SK-N-SH (cell line): ENCODE measurements at regions not wholly inside any gene's neighbourhood (a gene's known extent, or its start where the extent isn't known, plus 50 kb on each side); places are given as distances from the start of the nearest gene placed in this dataset.

ENCODE experiments used
- CTCF ChIA-PET: fragments of 300-600, 350-600 bp; formaldehyde crosslinking; extraction: SDS; loops from one replicate; lab custom pipeline; 2021; lab: Yijun Ruan, JAX
- POLR2A ChIA-PET: fragments of 350-600 bp; sonication (Branson Sonifier 250); formaldehyde crosslinking; extraction: SDS; loops from one replicate; lab custom pipeline; 2020; ENCODE audit warnings: antibody characterized with exemption, inconsistent platforms; lab: Yijun Ruan, JAX
- DNase-seq: peaks from one replicate; pipeline ENCODE4 v3.0.0; 2012
- H2AFZ ChIP-seq: fragments of 200-600 bp; sonication (generic); 2 replicates; pipeline ENCODE4 v1.8.1; 2016; ENCODE audit warnings: antibody characterized with exemption, mild to moderate bottlenecking, low read depth
- H3F3A ChIP-seq: fragments of 200-600 bp; sonication (generic); replicated peaks from 2 replicates; pipeline ENCODE3; 2016; ENCODE audit warnings: antibody characterized with exemption, mild to moderate bottlenecking; ENCODE audit not compliant: insufficient read depth
- H3K27ac ChIP-seq, 2 experiments: fragments of 200-500 bp in 1 of 2; fragments of 200-600 bp in 1 of 2; sonication (Bioruptor generic) in 1 of 2; sonication (generic), shearing (Covaris generic) in 1 of 2; 2 replicates each; pipeline versions ENCODE4 v1.5.1 to v1.6.1; 2014 to 2016; ENCODE audit warnings: low read depth in 2 of 2, inconsistent platforms in 1 of 2, low read length in 1 of 2, mild to moderate bottlenecking in 1 of 2, mixed read lengths in 1 of 2
- H3K27me3 ChIP-seq: fragments of 200-600 bp; sonication (generic), shearing (Covaris generic); 2 replicates; pipeline ENCODE4 v1.6.1; 2016; ENCODE audit warnings: mixed run types; ENCODE audit not compliant: insufficient read depth
- H3K36me3 ChIP-seq, 2 experiments: fragments of 200-500 bp in 1 of 2; fragments of 200-600 bp in 1 of 2; sonication (Bioruptor generic) in 1 of 2; sonication (generic) in 1 of 2; replicated peaks in 1 of 2; 2 replicates each; pipeline versions ENCODE3 to v1.5.1; 2014 to 2016; ENCODE audit warnings: low read length in 1 of 2, mild to moderate bottlenecking in 1 of 2; ENCODE audit not compliant: insufficient read depth in 2 of 2, control insufficient read depth in 1 of 2
- H3K4me1 ChIP-seq, 2 experiments: fragments of 200-500 bp in 1 of 2; fragments of 200-600 bp in 1 of 2; sonication (Bioruptor generic) in 1 of 2; sonication (generic), shearing (Covaris generic) in 1 of 2; 2 replicates each; pipeline versions ENCODE4 v1.5.1 to v1.6.1; 2014 to 2016; ENCODE audit warnings: low read depth in 1 of 2, low read length in 1 of 2, mixed run types in 1 of 2; ENCODE audit not compliant: insufficient read depth in 2 of 2, control insufficient read depth in 1 of 2
- H3K4me2 ChIP-seq: fragments of 200-600 bp; sonication (generic), shearing (Covaris generic); 2 replicates; pipeline ENCODE4 v1.6.1; 2017; ENCODE audit warnings: mixed run types
- H3K4me3 ChIP-seq, 2 experiments: fragments of 200-500 bp in 1 of 2; fragments of 200-600 bp in 1 of 2; sonication (Bioruptor generic) in 1 of 2; sonication (generic), shearing (Covaris generic) in 1 of 2; 2 replicates each; pipeline versions ENCODE4 v1.5.1 to v1.8.1; 2014 to 2016; ENCODE audit warnings: low read depth in 2 of 2, inconsistent platforms in 1 of 2, low read length in 1 of 2, mild to moderate bottlenecking in 1 of 2, mixed read lengths in 1 of 2, moderate library complexity in 1 of 2
- H3K79me2 ChIP-seq: fragments of 200-600 bp; sonication (generic); 2 replicates; pipeline ENCODE4 v1.8.1; 2017; ENCODE audit warnings: mild to moderate bottlenecking; ENCODE audit not compliant: insufficient read depth
- H3K9ac ChIP-seq: fragments of 200-600 bp; sonication (generic); 2 replicates; pipeline ENCODE4 v1.6.1; 2017; ENCODE audit warnings: mixed run types
- H3K9me2 ChIP-seq: fragments of 200-600 bp; sonication (generic); 2 replicates; pipeline ENCODE4 v1.6.1; 2017; ENCODE audit warnings: mixed run types
- H3K9me3 ChIP-seq: fragments of 200-600 bp; sonication (generic); 2 replicates; pipeline ENCODE4 v1.6.1; 2017; ENCODE audit warnings: mixed run types, mild to moderate bottlenecking, moderate library complexity
- H4K20me1 ChIP-seq: fragments of 200-600 bp; sonication (generic); 2 replicates; pipeline ENCODE4 v1.6.1; 2017; ENCODE audit warnings: mild to moderate bottlenecking, mixed run types; ENCODE audit not compliant: insufficient read depth
- CHD2 ChIP-seq: fragments of 150-350 bp; IDR thresholded peaks from 2 replicates; pipeline ENCODE4 v1.6.1; 2018; ENCODE audit warnings: low read length; ENCODE audit not compliant: partially characterized antibody
- ELF1 ChIP-seq: IDR thresholded peaks from 2 replicates; pipeline ENCODE4 v1.4.0; 2012
- EP300 ChIP-seq, 2 experiments: IDR thresholded peaks; 2 replicates each; pipeline versions ENCODE4 v1.4.0 to v1.6.1; 2012; ENCODE audit warnings: borderline replicate concordance in 1 of 2, low read depth in 1 of 2, low read length in 1 of 2
- EZH2phosphoT487 ChIP-seq: fragments of 200-600 bp; sonication (generic); IDR thresholded peaks from 2 replicates; pipeline ENCODE4 v1.6.1; 2017; ENCODE audit warnings: low read depth, mixed run types, mild to moderate bottlenecking, antibody characterized with exemption, moderate library complexity, borderline replicate concordance
- FOSL2 ChIP-seq: IDR thresholded peaks from 2 replicates; pipeline ENCODE4 v1.4.0; 2012; ENCODE audit warnings: low read depth, mild to moderate bottlenecking, moderate library complexity, borderline replicate concordance
- GABPA ChIP-seq: IDR thresholded peaks from 2 replicates; pipeline ENCODE4 v1.4.0; 2012; ENCODE audit warnings: low read depth, mild to moderate bottlenecking
- GATA2 ChIP-seq: sonication (generic); formaldehyde crosslinking; IDR thresholded peaks from 2 replicates; pipeline ENCODE4 v1.5.0; 2020; ENCODE audit warnings: mild to moderate bottlenecking, missing genetic modification reagents
- JUND ChIP-seq: IDR thresholded peaks from 2 replicates; pipeline ENCODE4 v1.4.0; 2012
- MAX ChIP-seq: IDR thresholded peaks from 2 replicates; pipeline ENCODE4 v1.4.0; 2012; ENCODE audit warnings: low read depth
- MXI1 ChIP-seq: IDR thresholded peaks from 2 replicates; pipeline ENCODE4 v1.6.1; 2012; ENCODE audit warnings: mild to moderate bottlenecking, low read depth, low read length, improper control_type of control experiment
- NFIC ChIP-seq: IDR thresholded peaks from 2 replicates; pipeline ENCODE4 v1.4.0; 2012; ENCODE audit warnings: borderline replicate concordance
- PBX3 ChIP-seq: IDR thresholded peaks from 2 replicates; pipeline ENCODE4; 2012
- RAD21 ChIP-seq: IDR thresholded peaks from 2 replicates; pipeline ENCODE4 v1.6.1; 2012; ENCODE audit warnings: mild to moderate bottlenecking, low read length
- RCOR1 ChIP-seq: fragments of 150-350 bp; IDR thresholded peaks from 2 replicates; pipeline ENCODE4 v1.6.1; 2017; ENCODE audit warnings: antibody characterized with exemption, low read length
- RXRA ChIP-seq: IDR thresholded peaks from 2 replicates; pipeline ENCODE4 v1.4.0; 2012; ENCODE audit warnings: low read depth, mild to moderate bottlenecking, borderline replicate concordance
- SMC3 ChIP-seq: IDR thresholded peaks from 2 replicates; pipeline ENCODE4 v1.6.1; 2012; ENCODE audit warnings: low read depth, low read length, improper control_type of control experiment
- TCF12 ChIP-seq: IDR thresholded peaks from 2 replicates; pipeline ENCODE4 v1.4.0; 2012
- TEAD4 ChIP-seq: IDR thresholded peaks from 2 replicates; pipeline ENCODE4 v1.4.0; 2012; ENCODE audit warnings: mild to moderate bottlenecking, borderline replicate concordance; ENCODE audit not compliant: insufficient read depth
- WGBS: methylation state at CpG from one replicate; pipeline ENCODE4 v1.1.6; 2017; ENCODE audit warnings: low lambda C conversion rate; 5-methylcytosine and 5-hydroxymethylcytosine counted together

GRCh38 chr17:77881545-77881944 is 77.0 kb upstream of the TNRC6C start:
- Histone ChIP-seq H3K9ac (no peak overlapping the region), H3K4me3 (no peak overlapping the region), H3K4me2 (peak overlapping the region; percentile 23; the same call in 1 of the 2 replicates), H4K20me1 (no peaks in the 10 kb centered on the region), H3K27ac (peak overlapping the region; percentile 31 to 100; a peak in 3 of 4 replicates), H3K9me2 (no peaks in the 10 kb centered on the region), H3K79me2 (no peaks in the 10 kb centered on the region), H2AFZ (peak overlapping the region; percentile 48; the same call in 1 of the 2 replicates), H3F3A (no peaks in the 10 kb centered on the region), H3K9me3 (no peaks in the 10 kb centered on the region), H3K27me3 (0 out of 2 replicates have a peak, but pooled peaks cover 6% of the 10 kb centered on the region), H3K4me1 (peaks cover 14 to 67% of the 10 kb centered on the region in 2 experiments), H3K36me3 (no peaks in the 10 kb centered on the region)
- WGBS, result 21% methylated on average over 10 of the region's 10 CpGs
- DNase-seq, result peak; percentile 86
- peak; percentile 35; the same call in 1 of the 2 replicates for TF ChIP-seq MAX
- peak; percentile 61 for TF ChIP-seq MXI1
- TF ChIP-seq FOSL2, result no peak
- peak; percentile 81 for TF ChIP-seq GATA2
- 0 out of 2 replicates have a peak, but pooled peaks have one; percentile 13 for TF ChIP-seq RCOR1
- TF ChIP-seq CHD2, result peak; percentile 56
- TF ChIP-seq TEAD4, result no peak
- peak; percentile 50 for TF ChIP-seq RAD21
- peak in 1 of 2 experiments; percentile 75; a peak in 2 of 4 replicates for TF ChIP-seq EP300 (IDR thresholded peaks at IDR 0.05; ENCODE audit: borderline replicate concordance in 1 of 2, low read depth in 1 of 2, low read length in 1 of 2)
- POLR2A ChIA-PET, result interaction anchor here (0.7 to 6.0 kb wide), 10 partner anchors 9 to 591 kb away, joined by 3 to 131 read pairs (median 4); partner anchors contain the start of gene TNRC6C
- CTCF ChIA-PET, result interaction anchor here (0.8 to 4.1 kb wide), 13 partner anchors 11 to 339 kb away, joined by 3 to 29 read pairs (median 3); partner anchors contain the start of gene TNRC6C

GRCh38 chr17:77882040-77882439 is 76.5 kb upstream of the TNRC6C start:
- Histone ChIP-seq H3K4me2 (no peak overlapping the region), H2AFZ (no peak overlapping the region), H3F3A (no peaks in the 10 kb centered on the region), H3K9ac (no peak overlapping the region), H3K4me1 (peaks cover 14 to 67% of the 10 kb centered on the region in 2 experiments), H3K4me3 (no peak overlapping the region), H3K79me2 (no peaks in the 10 kb centered on the region), H4K20me1 (no peaks in the 10 kb centered on the region), H3K27me3 (0 out of 2 replicates have a peak, but pooled peaks cover 6% of the 10 kb centered on the region), H3K36me3 (no peaks in the 10 kb centered on the region), H3K27ac (peak overlapping the region in 1 of 2 experiments; percentile 100; a peak in 2 of 4 replicates), H3K9me3 (no peaks in the 10 kb centered on the region), H3K9me2 (no peaks in the 10 kb centered on the region)
- DNase-seq, result no peak
- CTCF ChIA-PET, result interaction anchor here (0.8 to 4.1 kb wide), 10 partner anchors 11 to 340 kb away, joined by 3 to 29 read pairs (median 3); partner anchors contain the start of gene TNRC6C
- 71% methylated on average over 4 of the region's 4 CpGs for WGBS
- no peak for TF ChIP-seq PBX3
- TF ChIP-seq RAD21, result no peak
- no peak for TF ChIP-seq ELF1
- no peak for TF ChIP-seq NFIC
- TF ChIP-seq MXI1, result no peak
- no peak for TF ChIP-seq JUND
- TF ChIP-seq SMC3, result no peak
- no peak for TF ChIP-seq MAX
- no peak for TF ChIP-seq GABPA
- TF ChIP-seq TCF12, result no peak
- no peak for TF ChIP-seq RXRA
- no peak for TF ChIP-seq EZH2phosphoT487
- POLR2A ChIA-PET, result interaction anchor here (0.6 to 6.0 kb wide), 8 partner anchors 9 to 591 kb away, joined by 3 to 131 read pairs (median 6); partner anchors contain the start of gene TNRC6C
